ENCODE measurements at regions not wholly inside any gene's neighbourhood (a gene's known extent, or its start where the extent isn't known, plus 50 kb on each side); places are given as distances from the start of the nearest gene placed in this dataset.

GRCh38 chr13:19062801-19063200 is 118.8 kb downstream of the TUBA3C start:
- Histone ChIP-seq H3T11ph (ENCODE audit: low read length) (no peak overlapping the region), H3K9ac (ENCODE audit: extremely low read depth, insufficient read length, low read length) (no peak overlapping the region), H2AFZ (ENCODE audit: low read length) (no peak overlapping the region), H3K4ac (ENCODE audit: low read depth, low read length) (no peak overlapping the region), H2BK5ac (ENCODE audit: insufficient read length, low read length) (no peak overlapping the region), H2AK5ac (ENCODE audit: insufficient read length, low read length) (no peak overlapping the region), H3K56ac (ENCODE audit: insufficient read length, low read depth, low read length) (no peak overlapping the region), H4K91ac (ENCODE audit: insufficient read length, low read depth, low read length) (no peak overlapping the region), H4K5ac (ENCODE audit: insufficient read length, low read depth, low read length) (no peak overlapping the region), H3K4me1 (ENCODE audit: insufficient read depth, low read length) (no peaks in the 10 kb centered on the region), H2BK12ac (ENCODE audit: insufficient read length, low read depth, low read length) (no peak overlapping the region), H3K23ac (ENCODE audit: insufficient read length, low read depth, low read length) (no peak overlapping the region), H3K27ac (ENCODE audit: insufficient read length, low read depth, low read length) (no peak overlapping the region), H3K14ac (ENCODE audit: insufficient read depth, low read length) (no peak overlapping the region), H2BK15ac (ENCODE audit: low read depth, low read length) (no peak overlapping the region), H3K79me1 (ENCODE audit: insufficient read depth, low read depth, low read length, poor library complexity, severe bottlenecking) (no peaks in the 10 kb centered on the region), H3K79me2 (ENCODE audit: insufficient read depth, low read length) (no peaks in the 10 kb centered on the region), H2BK120ac (ENCODE audit: low read depth, low read length, poor library complexity, severe bottlenecking) (no peak overlapping the region), H3K18ac (ENCODE audit: insufficient read length, low read depth, low read length) (no peak overlapping the region), H3K27me3 (ENCODE audit: insufficient read depth, low read length) (no peaks in the 10 kb centered on the region), H3K9me3 (ENCODE audit: control insufficient read depth, low read depth, low read length) (peaks cover 83% of the 10 kb centered on the region), H3K23me2 (ENCODE audit: insufficient read length, low read depth, low read length, poor library complexity, severe bottlenecking) (no peaks in the 10 kb centered on the region), H4K20me1 (ENCODE audit: control insufficient read depth, insufficient read depth, insufficient read length) (no peaks in the 10 kb centered on the region), H3K4me2 (ENCODE audit: insufficient read depth, insufficient read length, low read length) (no peak overlapping the region), H2BK20ac (ENCODE audit: low read depth, low read length, poor library complexity, severe bottlenecking) (no peak overlapping the region), H4K8ac (replicated peaks; ENCODE audit: insufficient read length, low read depth, low read length) (no peak overlapping the region)
- TF ChIP-seq, protein P1, sequence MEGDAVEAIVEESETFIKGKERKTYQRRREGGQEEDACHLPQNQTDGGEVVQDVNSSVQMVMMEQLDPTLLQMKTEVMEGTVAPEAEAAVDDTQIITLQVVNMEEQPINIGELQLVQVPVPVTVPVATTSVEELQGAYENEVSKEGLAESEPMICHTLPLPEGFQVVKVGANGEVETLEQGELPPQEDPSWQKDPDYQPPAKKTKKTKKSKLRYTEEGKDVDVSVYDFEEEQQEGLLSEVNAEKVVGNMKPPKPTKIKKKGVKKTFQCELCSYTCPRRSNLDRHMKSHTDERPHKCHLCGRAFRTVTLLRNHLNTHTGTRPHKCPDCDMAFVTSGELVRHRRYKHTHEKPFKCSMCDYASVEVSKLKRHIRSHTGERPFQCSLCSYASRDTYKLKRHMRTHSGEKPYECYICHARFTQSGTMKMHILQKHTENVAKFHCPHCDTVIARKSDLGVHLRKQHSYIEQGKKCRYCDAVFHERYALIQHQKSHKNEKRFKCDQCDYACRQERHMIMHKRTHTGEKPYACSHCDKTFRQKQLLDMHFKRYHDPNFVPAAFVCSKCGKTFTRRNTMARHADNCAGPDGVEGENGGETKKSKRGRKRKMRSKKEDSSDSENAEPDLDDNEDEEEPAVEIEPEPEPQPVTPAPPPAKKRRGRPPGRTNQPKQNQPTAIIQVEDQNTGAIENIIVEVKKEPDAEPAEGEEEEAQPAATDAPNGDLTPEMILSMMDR (conservative IDR thresholded peaks at IDR 0.05), result no peak
- WGBS (ENCODE audit: extremely low coverage, insufficient read length, low lambda C conversion rate), result no CpG with 5 or more reads among the region's 4 CpGs
- no peak for DNase-seq
- no peak overlapping the region for H3K4me3 Mint-ChIP-seq
- H3K27ac Mint-ChIP-seq, result no peak overlapping the region
- H3K36me3 Mint-ChIP-seq (ENCODE audit: insufficient read depth in 1 of 3, low read depth in 3 of 3), result peaks cover 4 to 22% (median 13%) of the 10 kb centered on the region in 3 experiments; a peak in 6 of 7 replicates
- H3K9me3 Mint-ChIP-seq, result peaks cover 89 to 90% of the 10 kb centered on the region in 2 experiments
- H3K27me3 Mint-ChIP-seq (ENCODE audit: low read depth), result peaks cover 5% of the 10 kb centered on the region
- H3K4me1 Mint-ChIP-seq, result no peaks in the 10 kb centered on the region
